ENCODE measurements at regions not wholly inside any gene's neighbourhood (a gene's known extent, or its start where the extent isn't known, plus 50 kb on each side); places are given as distances from the start of the nearest gene placed in this dataset.

- no peak for TF ChIP-seq CTCF (IDR thresholded peaks at IDR 0.05; ENCODE audit: control extremely low read depth in 1 of 3, insufficient read depth in 1 of 3, low read depth in 1 of 3, low read length in 3 of 3)
- TF ChIP-seq EZH2 (IDR thresholded peaks at IDR 0.05; ENCODE audit: low read depth, low read length, severe bottlenecking), result no peak
- TF ChIP-seq MAFK (IDR thresholded peaks at IDR 0.05; ENCODE audit: low read depth, low read length), result no peak
- no peak for TF ChIP-seq TBP (IDR thresholded peaks at IDR 0.05; ENCODE audit: low read depth, low read length)
- TF ChIP-seq MAX (IDR thresholded peaks at IDR 0.05), result no peak
- no peak for TF ChIP-seq POLR2A (IDR thresholded peaks at IDR 0.05; ENCODE audit: control extremely low read depth in 1 of 2, low read depth in 2 of 2, low read length in 2 of 2)
- TF ChIP-seq TEAD4 (IDR thresholded peaks at IDR 0.05; ENCODE audit: low read depth, low read length), result no peak
- no peak for TF ChIP-seq POLR2AphosphoS5 (IDR thresholded peaks at IDR 0.05; ENCODE audit: low read depth, low read length)
- TF ChIP-seq POU5F1 (IDR thresholded peaks at IDR 0.05; ENCODE audit: low read depth, low read length), result no peak
- no peak for TF ChIP-seq EGR1 (IDR thresholded peaks at IDR 0.05; ENCODE audit: borderline replicate concordance, low read depth, low read length)
- TF ChIP-seq USF2 (IDR thresholded peaks at IDR 0.05; ENCODE audit: low read length), result no peak
- TF ChIP-seq EP300 (IDR thresholded peaks at IDR 0.05; ENCODE audit: borderline replicate concordance in 1 of 2, low read depth in 2 of 2, low read length in 2 of 2), result no peak
- TF ChIP-seq ZNF274 (IDR thresholded peaks at IDR 0.05; ENCODE audit: borderline replicate concordance, extremely low read depth, low read length), result no peak
- no peak for TF ChIP-seq YY1 (IDR thresholded peaks at IDR 0.05; ENCODE audit: low read depth, low read length)
Measured at GRCh38 chrX:124524852-124525251, 178.5 kb downstream of the SH2D1A start.

All from H1 (cell line).